HFFc6 (cell line): ENCODE measurements at regions not wholly inside any gene's neighbourhood (a gene's known extent, or its start where the extent isn't known, plus 50 kb on each side); places are given as distances from the start of the nearest gene placed in this dataset.
"Not testable (repeated sequence)": the region's sequence is repeated elsewhere in the genome, so short reads cannot be mapped to it uniquely, and the experiment has no call there.

Experiments used
- DNase-seq: peaks from one replicate; pipeline ENCODE4 v3.0.0-alpha.2; 2018
- H3K27ac Mint-ChIP-seq: 2 replicates; pipeline ENCODE4 v1.8.0; 2020; ENCODE audit warnings: mild to moderate bottlenecking, mixed read lengths
- H3K27me3 Mint-ChIP-seq: 2 replicates; pipeline ENCODE4 v1.8.0; 2021; ENCODE audit warnings: mild to moderate bottlenecking, moderate library complexity, mixed read lengths; ENCODE audit not compliant: insufficient read depth
- H3K36me3 Mint-ChIP-seq: 2 replicates; pipeline ENCODE4 v1.8.0; 2021; ENCODE audit warnings: low read depth, mixed read lengths
- H3K4me1 Mint-ChIP-seq: 2 replicates; pipeline ENCODE4 v1.8.0; 2020; ENCODE audit warnings: low read depth, mixed read lengths
- H3K4me3 Mint-ChIP-seq: 2 replicates; pipeline ENCODE4 v1.8.0; 2020; ENCODE audit warnings: mild to moderate bottlenecking, moderate library complexity, mixed read lengths
- H3K9me3 Mint-ChIP-seq: 2 replicates; pipeline ENCODE4 v1.8.0; 2020; ENCODE audit warnings: mild to moderate bottlenecking, mixed read lengths
- TF ChIP-seq, protein P1 (sequence below): fragments of 200-600 bp; sonication (generic); IDR thresholded peaks from 2 replicates; pipeline ENCODE4 v1.5.0; 2021; ENCODE audit warnings: antibody characterized with exemption, mild to moderate bottlenecking

- H3K27me3 Mint-ChIP-seq, H3K36me3 Mint-ChIP-seq, H3K27ac Mint-ChIP-seq, H3K4me1 Mint-ChIP-seq, H3K4me3 Mint-ChIP-seq, DNase-seq: not testable (repeated sequence)
- H3K9me3 Mint-ChIP-seq: peaks cover 13% of the 10 kb centered on the region
These were observed 2240.6 kb downstream of the EPHA3 start for GRCh38 chr3:91348064-91348463.

DNA sequence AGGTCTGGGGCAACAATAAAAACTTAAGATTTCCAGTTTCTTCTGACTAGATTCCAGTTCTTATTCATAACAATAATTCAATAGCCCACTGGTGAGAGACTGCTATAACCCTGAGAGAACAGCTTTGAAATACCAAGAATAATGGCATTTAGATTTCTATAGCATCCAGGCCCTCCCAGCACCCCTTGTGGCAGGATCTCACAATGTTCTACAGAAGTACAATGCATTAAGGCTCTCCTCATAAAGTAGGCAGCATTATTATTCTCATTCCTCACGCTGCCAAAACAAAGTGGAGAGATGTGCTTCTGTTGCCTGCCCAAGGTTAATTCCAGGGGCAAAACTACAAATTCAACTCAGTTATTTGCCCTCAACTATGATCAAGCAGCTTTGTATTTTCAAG lies 2241.7 kb downstream of the EPHA3 start:
- not testable (repeated sequence) for H3K9me3 Mint-ChIP-seq, H3K27me3 Mint-ChIP-seq, DNase-seq, H3K36me3 Mint-ChIP-seq, H3K4me1 Mint-ChIP-seq, H3K27ac Mint-ChIP-seq, H3K4me3 Mint-ChIP-seq

- H3K4me1 Mint-ChIP-seq, H3K27ac Mint-ChIP-seq, H3K4me3 Mint-ChIP-seq, DNase-seq, H3K27me3 Mint-ChIP-seq, H3K36me3 Mint-ChIP-seq: not testable (repeated sequence)
- H3K9me3 Mint-ChIP-seq: peaks cover 10% of the 10 kb centered on the region; the same call in 1 of the 2 replicates
These were observed 2244.7 kb downstream of the EPHA3 start for GRCh38 chr3:91352161-91352560.

DNA sequence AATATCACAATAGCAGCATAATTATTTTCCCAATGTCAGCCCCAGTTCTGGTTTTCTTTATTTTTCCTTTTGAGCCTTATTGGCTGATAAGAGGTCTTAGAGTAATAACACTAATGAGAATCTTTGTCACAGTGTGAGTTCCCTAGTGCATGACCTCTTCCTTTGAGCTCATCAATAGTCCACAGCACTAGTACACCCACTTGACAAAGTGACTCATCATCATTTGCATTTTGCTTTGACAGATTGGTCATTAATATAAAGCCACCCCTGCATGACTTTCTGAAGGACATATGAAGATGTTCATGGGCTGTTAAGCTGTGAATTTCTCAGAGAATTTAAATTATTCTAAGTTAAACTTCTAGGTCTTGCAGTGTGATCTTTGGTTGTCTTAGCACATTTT lies 2251.9 kb downstream of the EPHA3 start:
- H3K4me3 Mint-ChIP-seq, H3K4me1 Mint-ChIP-seq, DNase-seq, H3K27me3 Mint-ChIP-seq, H3K27ac Mint-ChIP-seq, H3K36me3 Mint-ChIP-seq: not testable (repeated sequence)
- peaks cover 12% of the 10 kb centered on the region for H3K9me3 Mint-ChIP-seq

GRCh38 chr3:91383100-91383894 lies 2275.9 kb downstream of the EPHA3 start:
- Mint-ChIP-seq H3K4me3 (peak overlapping the region; percentile 83), H3K4me1 (peaks cover 10% of the 10 kb centered on the region), H3K27ac (peak overlapping the region; percentile 65)
- H3K27me3 Mint-ChIP-seq, DNase-seq, H3K9me3 Mint-ChIP-seq, H3K36me3 Mint-ChIP-seq: not testable (repeated sequence)

- H3K27me3 Mint-ChIP-seq, H3K4me1 Mint-ChIP-seq, H3K9me3 Mint-ChIP-seq, H3K36me3 Mint-ChIP-seq, DNase-seq, H3K4me3 Mint-ChIP-seq, H3K27ac Mint-ChIP-seq: not testable (repeated sequence)
These were observed 2296.5 kb downstream of the EPHA3 start for GRCh38 chr3:91403938-91404337.

DNA sequence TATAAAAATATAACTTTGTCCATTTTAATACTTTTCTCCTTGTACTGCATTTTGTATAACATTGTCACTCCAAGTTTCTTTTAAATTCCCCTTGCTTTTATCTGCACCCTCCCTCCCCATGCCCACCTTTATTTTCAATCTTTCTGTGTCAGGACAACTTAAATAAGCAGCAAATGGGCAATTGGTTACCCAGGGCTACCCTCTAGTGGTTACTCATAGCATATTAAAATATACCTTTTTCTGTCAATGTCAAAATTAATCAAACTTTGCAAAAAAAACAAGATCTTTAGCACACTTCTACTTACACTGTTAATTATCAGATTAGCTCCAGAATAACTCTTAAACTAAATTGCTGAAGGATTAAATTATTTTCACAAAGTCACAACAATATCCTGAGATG lies 2334.6 kb downstream of the EPHA3 start:
- not testable (repeated sequence) for H3K4me1 Mint-ChIP-seq, DNase-seq, H3K36me3 Mint-ChIP-seq, H3K27ac Mint-ChIP-seq, H3K9me3 Mint-ChIP-seq, H3K27me3 Mint-ChIP-seq, H3K4me3 Mint-ChIP-seq
- TF ChIP-seq, protein P1, sequence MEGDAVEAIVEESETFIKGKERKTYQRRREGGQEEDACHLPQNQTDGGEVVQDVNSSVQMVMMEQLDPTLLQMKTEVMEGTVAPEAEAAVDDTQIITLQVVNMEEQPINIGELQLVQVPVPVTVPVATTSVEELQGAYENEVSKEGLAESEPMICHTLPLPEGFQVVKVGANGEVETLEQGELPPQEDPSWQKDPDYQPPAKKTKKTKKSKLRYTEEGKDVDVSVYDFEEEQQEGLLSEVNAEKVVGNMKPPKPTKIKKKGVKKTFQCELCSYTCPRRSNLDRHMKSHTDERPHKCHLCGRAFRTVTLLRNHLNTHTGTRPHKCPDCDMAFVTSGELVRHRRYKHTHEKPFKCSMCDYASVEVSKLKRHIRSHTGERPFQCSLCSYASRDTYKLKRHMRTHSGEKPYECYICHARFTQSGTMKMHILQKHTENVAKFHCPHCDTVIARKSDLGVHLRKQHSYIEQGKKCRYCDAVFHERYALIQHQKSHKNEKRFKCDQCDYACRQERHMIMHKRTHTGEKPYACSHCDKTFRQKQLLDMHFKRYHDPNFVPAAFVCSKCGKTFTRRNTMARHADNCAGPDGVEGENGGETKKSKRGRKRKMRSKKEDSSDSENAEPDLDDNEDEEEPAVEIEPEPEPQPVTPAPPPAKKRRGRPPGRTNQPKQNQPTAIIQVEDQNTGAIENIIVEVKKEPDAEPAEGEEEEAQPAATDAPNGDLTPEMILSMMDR: peak; percentile 63

GRCh38 chr3:91442483-91442882 lies 2335.1 kb downstream of the EPHA3 start:
- H3K27me3 Mint-ChIP-seq, H3K9me3 Mint-ChIP-seq, H3K27ac Mint-ChIP-seq, H3K4me3 Mint-ChIP-seq, DNase-seq, H3K4me1 Mint-ChIP-seq, H3K36me3 Mint-ChIP-seq: not testable (repeated sequence)

DNA sequence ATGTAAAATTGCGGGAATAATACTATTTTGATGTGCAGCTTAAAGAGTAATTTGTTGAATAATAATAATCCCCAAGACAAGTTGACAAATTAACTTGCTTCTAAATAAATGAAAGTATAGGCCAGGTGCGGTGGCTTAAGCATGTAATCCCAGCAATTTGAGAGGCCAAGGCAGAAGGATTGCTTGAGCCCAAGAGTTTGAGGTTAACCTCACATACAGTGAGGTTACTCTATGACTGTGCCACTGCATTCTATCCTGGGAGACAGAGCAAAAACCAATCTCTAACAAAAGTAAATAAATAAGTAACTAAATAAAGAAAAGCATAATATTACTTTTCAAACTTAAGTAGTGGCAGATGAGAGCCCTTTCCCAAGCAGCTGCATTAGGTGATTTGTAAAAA lies 2341.0 kb downstream of the EPHA3 start:
- not testable (repeated sequence) for H3K27me3 Mint-ChIP-seq, H3K27ac Mint-ChIP-seq, H3K9me3 Mint-ChIP-seq, H3K4me3 Mint-ChIP-seq, H3K36me3 Mint-ChIP-seq, DNase-seq, H3K4me1 Mint-ChIP-seq

DNA sequence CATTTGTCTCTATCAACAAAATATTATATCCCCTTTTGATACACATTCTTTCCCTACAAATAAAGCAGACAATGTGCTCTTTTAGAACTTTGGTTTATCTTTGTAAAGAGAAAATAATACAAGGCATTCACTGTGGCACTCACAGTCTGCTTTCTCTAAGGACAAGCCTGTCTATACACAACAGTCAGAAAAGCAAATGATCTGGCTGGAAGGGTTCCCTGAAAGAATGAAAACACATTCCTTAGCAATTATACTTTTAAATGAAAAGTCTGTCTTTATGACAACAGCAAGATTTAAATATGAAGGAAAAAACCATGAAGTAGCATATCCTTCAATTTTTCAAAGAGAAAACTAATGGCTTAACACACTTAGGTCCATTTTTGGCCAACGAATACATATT lies 2359.1 kb downstream of the EPHA3 start:
- not testable (repeated sequence) for H3K27me3 Mint-ChIP-seq, H3K9me3 Mint-ChIP-seq, H3K27ac Mint-ChIP-seq, H3K36me3 Mint-ChIP-seq, H3K4me1 Mint-ChIP-seq, DNase-seq, H3K4me3 Mint-ChIP-seq

DNA sequence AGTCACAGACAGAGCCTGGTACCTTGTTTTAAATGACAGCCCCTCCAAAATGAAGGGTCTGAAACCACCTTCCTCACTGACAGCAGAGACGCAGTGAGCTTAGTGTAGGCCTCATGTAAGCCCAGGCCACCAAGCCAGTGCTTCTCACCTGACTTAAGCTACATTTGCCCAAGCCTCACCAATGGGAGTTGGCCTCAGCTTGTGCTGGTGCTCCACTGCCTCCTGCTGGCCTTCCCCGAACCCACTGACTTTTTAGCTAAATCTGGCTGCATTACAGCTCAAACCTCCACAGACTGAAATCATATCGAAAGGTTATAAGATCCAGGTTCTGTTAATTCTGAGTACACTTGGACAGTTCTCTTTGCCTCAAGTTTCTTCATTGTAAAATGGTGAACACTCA lies 2361.8 kb downstream of the EPHA3 start:
- not testable (repeated sequence) for H3K4me1 Mint-ChIP-seq, H3K27ac Mint-ChIP-seq, H3K36me3 Mint-ChIP-seq, H3K27me3 Mint-ChIP-seq, DNase-seq, H3K9me3 Mint-ChIP-seq, H3K4me3 Mint-ChIP-seq
